ENCODE measurements at regions not wholly inside any gene's neighbourhood (a gene's known extent, or its start where the extent isn't known, plus 50 kb on each side); places are given as distances from the start of the nearest gene placed in this dataset.
A peak's percentile ranks its signal among the peaks of the same experiment; 100 is the strongest.

DNA sequence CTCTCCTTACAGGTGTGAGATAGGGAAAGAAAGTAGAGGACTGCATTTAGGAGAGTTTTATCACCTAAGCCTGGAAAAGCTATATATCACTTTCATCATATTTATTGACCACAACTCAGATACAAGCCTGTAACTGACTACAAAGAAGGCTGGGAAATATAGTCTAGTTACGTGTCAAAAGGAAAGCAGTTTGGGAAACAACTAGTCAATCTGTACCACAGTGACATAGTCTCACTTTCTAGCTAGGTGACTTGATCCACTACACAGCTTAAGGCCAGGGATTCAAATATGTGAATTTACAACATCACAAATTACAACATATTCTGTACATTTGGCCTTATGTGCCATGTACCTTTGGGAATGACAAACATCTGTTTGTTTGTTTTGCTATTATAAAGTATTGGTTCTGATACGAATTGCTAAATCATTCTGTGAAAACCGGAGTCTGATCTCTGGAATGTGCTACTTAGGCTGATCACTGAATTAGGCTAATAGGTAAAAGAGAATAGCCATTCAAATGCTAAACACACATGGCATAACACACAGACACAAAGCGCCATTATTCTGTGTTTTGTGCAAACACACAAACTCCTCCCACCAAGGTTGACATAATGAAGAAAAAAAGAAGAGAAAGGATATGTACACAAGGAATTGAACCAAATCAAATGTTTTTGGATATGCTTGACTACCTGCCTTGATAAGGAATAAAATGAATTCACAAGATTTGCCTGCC lies 279.8 kb downstream of the DUSP6 start:
- WGBS (ENCODE audit: insufficient coverage), result no CpG with 5 or more reads among the region's 4 CpGs
- H3K4me1 ChIP-seq (ENCODE audit: control insufficient read depth, insufficient read depth, low read length), result no peaks in the 10 kb centered on the region

DNA sequence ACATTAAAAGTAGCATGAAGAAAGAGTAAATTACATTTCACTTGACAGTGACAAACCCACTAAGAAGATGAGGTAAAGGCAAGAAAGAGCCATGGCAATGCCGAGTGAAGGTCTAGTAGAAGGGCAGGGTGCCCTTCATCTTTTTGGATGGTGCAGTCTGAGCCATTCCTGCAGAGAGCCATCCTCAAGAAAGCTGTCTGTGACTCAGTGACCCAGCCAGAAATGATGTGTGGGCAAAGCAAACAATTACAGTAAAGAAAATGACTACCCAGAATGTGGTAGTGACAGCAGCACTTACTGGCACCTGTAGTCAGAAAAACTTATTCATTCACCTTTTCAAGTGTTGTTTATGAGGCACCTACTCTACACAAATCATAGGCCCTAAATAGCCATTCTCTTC lies 281.7 kb downstream of the DUSP6 start:
- Histone ChIP-seq H3K4me1 (ENCODE audit: control insufficient read depth, insufficient read depth, low read length) (no peaks in the 10 kb centered on the region), H3K27me3 (ENCODE audit: control insufficient read depth, insufficient read depth, low read length) (no peaks in the 10 kb centered on the region), H3K9me3 (ENCODE audit: control insufficient read depth, insufficient read depth, low read length) (no peaks in the 10 kb centered on the region), H3K36me3 (ENCODE audit: control insufficient read depth, insufficient read depth, low read length) (no peaks in the 10 kb centered on the region), H3K27ac (ENCODE audit: low read depth, low read length) (no peak overlapping the region), H3K4me3 (ENCODE audit: low read depth, low read length) (no peak overlapping the region)
- WGBS (ENCODE audit: insufficient coverage), result 88% methylated on average over 1 of the region's 1 CpG
- no peak for DNase-seq (ENCODE audit: low read depth in 4 of 6, low spot score in 6 of 6)

More for the DNA sequence above, 279.8 kb downstream of the DUSP6 start:
- Histone ChIP-seq H3K9me3 (ENCODE audit: control insufficient read depth, insufficient read depth, low read length) (no peaks in the 10 kb centered on the region), H3K36me3 (ENCODE audit: control insufficient read depth, insufficient read depth, low read length) (no peaks in the 10 kb centered on the region), H3K27me3 (ENCODE audit: control insufficient read depth, insufficient read depth, low read length) (no peaks in the 10 kb centered on the region), H3K4me3 (ENCODE audit: low read depth, low read length) (no peak overlapping the region), H3K27ac (ENCODE audit: low read depth, low read length) (no peak overlapping the region)
- no peak for DNase-seq (ENCODE audit: low read depth in 4 of 6, low spot score in 6 of 6)

DNA sequence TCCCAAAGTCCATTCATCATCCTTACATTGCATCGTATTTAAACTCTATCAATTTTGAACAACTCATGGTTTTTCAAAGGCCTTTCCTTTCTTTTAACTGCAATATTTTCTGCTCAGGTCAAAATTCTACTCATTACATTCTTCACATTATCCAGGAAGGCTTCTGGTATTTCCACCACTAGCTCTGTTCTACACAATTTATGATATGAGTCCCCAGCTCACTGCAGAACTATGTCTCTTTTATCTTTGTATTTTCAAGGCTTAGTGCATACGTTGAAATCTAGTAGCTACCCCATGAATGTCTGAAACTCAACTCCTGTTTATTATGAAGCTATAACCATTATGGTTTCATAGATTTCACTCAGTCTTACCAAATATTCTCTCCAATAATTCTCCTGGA lies 282.9 kb downstream of the DUSP6 start:
- no peak overlapping the region for H3K27ac ChIP-seq (ENCODE audit: low read depth, low read length)
- H3K9me3 ChIP-seq (ENCODE audit: control insufficient read depth, insufficient read depth, low read length), result no peaks in the 10 kb centered on the region
- DNase-seq (ENCODE audit: low read depth in 4 of 6, low spot score in 6 of 6), result no peak
- no peaks in the 10 kb centered on the region for H3K36me3 ChIP-seq (ENCODE audit: control insufficient read depth, insufficient read depth, low read length)
- no peak overlapping the region for H3K4me3 ChIP-seq (ENCODE audit: low read depth, low read length)
- H3K27me3 ChIP-seq (ENCODE audit: control insufficient read depth, insufficient read depth, low read length), result no peaks in the 10 kb centered on the region
- no peaks in the 10 kb centered on the region for H3K4me1 ChIP-seq (ENCODE audit: control insufficient read depth, insufficient read depth, low read length)
- WGBS (ENCODE audit: insufficient coverage), result 83% methylated on average over 1 of the region's 2 CpGs

DNA sequence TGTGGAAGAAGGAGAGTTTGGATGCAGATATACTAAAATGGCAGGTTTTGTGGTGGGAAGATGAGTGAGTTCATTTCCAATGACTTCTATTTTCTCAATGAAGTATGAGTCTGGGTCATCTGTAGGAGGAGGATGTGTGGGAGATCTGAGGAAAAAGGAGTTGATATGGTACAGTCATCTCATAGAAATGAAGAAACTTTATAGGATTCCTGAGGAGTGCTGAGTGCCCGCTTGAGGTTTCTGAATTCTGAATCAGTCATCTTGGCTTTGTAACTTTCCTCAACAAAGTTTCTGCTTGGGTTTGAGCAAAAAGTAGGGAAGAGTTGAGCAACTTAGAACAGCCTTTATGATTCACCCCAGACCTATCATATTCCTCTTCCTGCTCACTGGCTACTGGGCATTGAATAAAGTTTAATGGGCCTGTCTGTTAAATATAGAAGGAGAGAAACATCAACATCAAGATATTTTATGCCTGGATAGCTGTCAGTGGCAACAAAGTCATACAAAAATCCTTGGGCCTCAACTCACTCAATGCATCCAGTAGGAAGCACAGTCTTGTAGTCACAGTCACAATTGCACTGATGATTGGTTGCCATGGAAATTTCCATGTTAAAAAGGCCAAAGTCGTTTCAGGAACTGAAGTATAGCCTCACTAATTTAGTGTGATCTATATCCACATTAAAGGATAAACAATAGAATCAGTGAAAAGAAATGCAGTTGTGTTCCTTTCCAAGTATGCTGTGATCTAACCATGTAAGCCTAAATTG lies 284.7 kb downstream of the DUSP6 start:
- Histone ChIP-seq H3K9me3 (ENCODE audit: control insufficient read depth, insufficient read depth, low read length) (no peaks in the 10 kb centered on the region), H3K27ac (ENCODE audit: low read depth, low read length) (no peak overlapping the region), H3K27me3 (ENCODE audit: control insufficient read depth, insufficient read depth, low read length) (no peaks in the 10 kb centered on the region), H3K36me3 (ENCODE audit: control insufficient read depth, insufficient read depth, low read length) (no peaks in the 10 kb centered on the region), H3K4me1 (ENCODE audit: control insufficient read depth, insufficient read depth, low read length) (no peaks in the 10 kb centered on the region), H3K4me3 (ENCODE audit: low read depth, low read length) (no peak overlapping the region)
- WGBS (ENCODE audit: insufficient coverage), result no CpG with 5 or more reads among the region's 2 CpGs
- DNase-seq (ENCODE audit: low read depth in 4 of 6, low spot score in 6 of 6), result peak in 1 of 6 donors; percentile 12

DNA sequence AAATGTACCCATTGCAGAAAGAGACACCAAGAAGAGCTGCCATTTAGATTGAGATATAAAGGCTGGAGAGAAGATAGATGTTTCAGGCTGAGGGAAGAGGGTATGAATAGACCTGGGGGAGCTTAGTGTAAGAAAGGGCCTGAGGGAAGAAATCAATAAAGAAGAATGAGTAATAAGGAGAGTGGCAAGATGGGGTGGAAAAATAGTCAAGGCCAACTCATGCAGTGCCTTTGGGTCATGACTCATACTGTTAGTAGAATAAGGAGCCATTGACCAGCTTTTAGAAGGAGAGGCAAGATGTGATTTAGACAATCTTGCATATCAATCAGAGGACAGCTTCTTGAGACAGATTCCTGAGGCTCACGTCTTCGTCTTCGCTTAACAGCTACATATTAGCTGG lies 287.5 kb downstream of the DUSP6 start:
- no peaks in the 10 kb centered on the region for H3K9me3 ChIP-seq (ENCODE audit: control insufficient read depth, insufficient read depth, low read length)
- no CpG with 5 or more reads among the region's 3 CpGs for WGBS (ENCODE audit: insufficient coverage)
- no peaks in the 10 kb centered on the region for H3K27me3 ChIP-seq (ENCODE audit: control insufficient read depth, insufficient read depth, low read length)
- DNase-seq (ENCODE audit: low read depth in 4 of 6, low spot score in 6 of 6), result no peak
- H3K4me1 ChIP-seq (ENCODE audit: control insufficient read depth, insufficient read depth, low read length), result no peaks in the 10 kb centered on the region
- no peak overlapping the region for H3K27ac ChIP-seq (ENCODE audit: low read depth, low read length)
- H3K36me3 ChIP-seq (ENCODE audit: control insufficient read depth, insufficient read depth, low read length), result no peaks in the 10 kb centered on the region
- no peak overlapping the region for H3K4me3 ChIP-seq (ENCODE audit: low read depth, low read length)

DNA sequence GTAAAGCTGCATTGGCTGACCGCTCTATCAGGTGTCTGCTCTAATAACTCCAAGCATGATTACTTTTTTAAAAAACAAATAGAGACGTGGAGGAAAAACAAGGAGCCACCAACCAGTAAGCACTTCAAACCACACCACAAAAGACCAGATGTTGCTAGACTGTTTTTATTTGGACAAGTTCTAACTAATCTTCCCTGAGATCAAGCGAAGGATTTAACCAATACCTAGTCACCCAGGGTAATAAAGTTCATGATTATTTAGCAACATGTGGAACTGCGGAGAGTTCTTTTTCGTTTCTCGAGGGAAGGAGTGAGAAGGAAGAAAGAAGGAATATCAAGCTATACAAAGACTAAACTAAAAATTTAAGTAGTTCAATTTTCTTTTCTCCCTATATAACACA lies 288.1 kb downstream of the DUSP6 start:
- no CpG with 5 or more reads among the region's 6 CpGs for WGBS (ENCODE audit: insufficient coverage)
- no peak overlapping the region for H3K4me3 ChIP-seq (ENCODE audit: low read depth, low read length)
- H3K27ac ChIP-seq (ENCODE audit: low read depth, low read length), result no peak overlapping the region
- no peak for DNase-seq (ENCODE audit: low read depth in 4 of 6, low spot score in 6 of 6)
- no peaks in the 10 kb centered on the region for H3K9me3 ChIP-seq (ENCODE audit: control insufficient read depth, insufficient read depth, low read length)
- H3K4me1 ChIP-seq (ENCODE audit: control insufficient read depth, insufficient read depth, low read length), result no peaks in the 10 kb centered on the region
- H3K27me3 ChIP-seq (ENCODE audit: control insufficient read depth, insufficient read depth, low read length), result no peaks in the 10 kb centered on the region
- no peaks in the 10 kb centered on the region for H3K36me3 ChIP-seq (ENCODE audit: control insufficient read depth, insufficient read depth, low read length)

DNA sequence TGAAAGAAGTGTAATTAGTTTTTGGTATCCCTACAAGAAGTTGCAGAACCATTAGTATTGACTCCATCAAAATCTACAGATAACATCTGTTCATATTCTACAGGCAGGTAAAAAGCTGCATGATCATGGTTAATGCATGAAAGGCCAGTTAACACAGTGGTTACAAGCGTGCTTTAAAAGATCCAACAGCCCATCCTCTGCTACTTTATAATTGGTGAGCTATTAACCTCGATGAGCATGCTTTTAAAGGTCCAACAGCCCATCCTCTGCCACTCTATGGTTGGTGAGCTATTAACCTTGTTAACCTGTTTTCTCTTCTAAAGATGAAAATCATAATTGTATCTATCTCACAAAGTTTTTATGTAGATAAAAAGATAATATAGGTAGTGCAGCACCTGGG lies 289.3 kb downstream of the DUSP6 start:
- no peaks in the 10 kb centered on the region for H3K27me3 ChIP-seq (ENCODE audit: control insufficient read depth, insufficient read depth, low read length)
- DNase-seq (ENCODE audit: low read depth in 4 of 6, low spot score in 6 of 6), result peak in 1 of 6 donors; percentile 11
- H3K36me3 ChIP-seq (ENCODE audit: control insufficient read depth, insufficient read depth, low read length), result no peaks in the 10 kb centered on the region
- no peaks in the 10 kb centered on the region for H3K4me1 ChIP-seq (ENCODE audit: control insufficient read depth, insufficient read depth, low read length)
- H3K4me3 ChIP-seq (ENCODE audit: low read depth, low read length), result no peak overlapping the region
- no peaks in the 10 kb centered on the region for H3K9me3 ChIP-seq (ENCODE audit: control insufficient read depth, insufficient read depth, low read length)
- no peak overlapping the region for H3K27ac ChIP-seq (ENCODE audit: low read depth, low read length)
- WGBS (ENCODE audit: insufficient coverage), result no CpG with 5 or more reads among the region's 2 CpGs

DNA sequence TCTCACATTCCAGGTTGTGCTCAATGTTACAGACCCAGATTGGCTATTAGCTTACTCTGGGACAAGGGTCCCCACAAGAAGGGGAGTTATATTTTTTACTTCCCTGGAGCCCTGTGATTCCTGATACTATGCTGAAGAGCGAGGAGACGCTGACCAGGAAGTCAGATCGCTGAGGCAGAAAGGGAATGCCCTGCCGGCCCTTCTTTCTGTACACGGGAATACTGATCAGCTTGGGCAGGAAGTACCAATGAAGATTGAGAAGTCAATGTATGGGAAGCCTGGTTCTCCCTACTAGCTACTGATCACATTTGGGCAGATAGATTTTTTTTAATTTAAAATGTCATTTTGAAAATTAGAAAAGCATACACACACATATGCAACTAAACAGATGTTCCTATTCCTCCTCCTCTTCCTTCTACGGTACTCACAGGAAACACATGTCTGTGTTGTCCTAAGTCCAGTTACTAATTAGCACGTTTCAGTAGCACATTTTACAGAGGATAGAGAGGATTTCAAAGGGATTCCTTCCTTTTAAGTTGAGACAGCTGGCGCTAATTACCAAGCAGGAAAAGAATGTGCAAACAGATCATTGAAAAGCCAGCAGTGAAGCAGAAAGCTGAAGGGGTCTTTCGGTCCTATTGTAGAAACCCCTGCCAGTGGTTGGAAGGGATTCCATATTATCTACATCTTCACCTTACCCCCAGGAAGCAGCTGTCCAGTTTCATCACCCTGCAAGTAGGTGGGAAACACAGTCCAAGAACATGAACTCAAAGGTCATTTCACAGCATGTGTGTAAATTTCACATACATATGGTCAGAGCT lies 292.4 kb downstream of the DUSP6 start:
- no peaks in the 10 kb centered on the region for H3K27me3 ChIP-seq (ENCODE audit: control insufficient read depth, insufficient read depth, low read length)
- peak in 4 of 6 donors; percentile 4 to 55 (median 34) for DNase-seq (ENCODE audit: low read depth in 4 of 6, low spot score in 6 of 6)
- H3K9me3 ChIP-seq (ENCODE audit: control insufficient read depth, insufficient read depth, low read length), result no peaks in the 10 kb centered on the region
- H3K4me3 ChIP-seq (ENCODE audit: low read depth, low read length), result no peak overlapping the region
- WGBS (ENCODE audit: insufficient coverage), result 36% methylated on average over 4 of the region's 9 CpGs
- H3K4me1 ChIP-seq (ENCODE audit: control insufficient read depth, insufficient read depth, low read length), result no peaks in the 10 kb centered on the region
- no peak overlapping the region for H3K27ac ChIP-seq (ENCODE audit: low read depth, low read length)
- no peaks in the 10 kb centered on the region for H3K36me3 ChIP-seq (ENCODE audit: control insufficient read depth, insufficient read depth, low read length)

DNA sequence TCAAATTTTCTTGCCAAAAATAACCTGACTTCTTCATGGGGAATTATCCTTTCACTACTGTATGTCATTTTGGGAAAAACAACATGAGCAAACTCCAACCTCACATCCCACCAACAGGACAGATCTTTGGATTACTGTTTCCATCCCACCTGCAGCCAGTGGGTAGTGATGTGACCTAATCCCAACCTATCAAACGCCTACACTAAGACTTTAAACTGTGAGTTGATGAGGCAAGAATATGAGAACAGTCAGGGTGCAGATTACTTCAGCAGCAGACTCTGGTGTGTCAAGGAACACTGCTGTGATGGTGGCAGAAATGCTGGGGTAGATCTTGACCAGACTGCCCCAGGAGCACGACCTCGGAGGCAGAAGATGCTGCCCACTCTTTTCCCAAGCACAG lies 293.2 kb downstream of the DUSP6 start:
- H3K4me1 ChIP-seq (ENCODE audit: control insufficient read depth, insufficient read depth, low read length), result no peaks in the 10 kb centered on the region
- 74% methylated on average over 2 of the region's 3 CpGs for WGBS (ENCODE audit: insufficient coverage)
- no peak for DNase-seq (ENCODE audit: low read depth in 4 of 6, low spot score in 6 of 6)

More for the DNA sequence above, 293.2 kb downstream of the DUSP6 start:
- Histone ChIP-seq H3K4me3 (ENCODE audit: low read depth, low read length) (no peak overlapping the region), H3K27ac (ENCODE audit: low read depth, low read length) (no peak overlapping the region), H3K9me3 (ENCODE audit: control insufficient read depth, insufficient read depth, low read length) (no peaks in the 10 kb centered on the region), H3K27me3 (ENCODE audit: control insufficient read depth, insufficient read depth, low read length) (no peaks in the 10 kb centered on the region), H3K36me3 (ENCODE audit: control insufficient read depth, insufficient read depth, low read length) (no peaks in the 10 kb centered on the region)
